Left ventricle myocardium superior (tissue), 1 donor: ENCODE measurements at regions not wholly inside any gene's neighbourhood (a gene's known extent, or its start where the extent isn't known, plus 50 kb on each side); places are given as distances from the start of the nearest gene placed in this dataset.
"Not testable (repeated sequence)": the region's sequence is repeated elsewhere in the genome, so short reads cannot be mapped to it uniquely, and the experiment has no call there.

Source experiments
- ATAC-seq: fragments of 200-7000 bp; cut with Tn5 transposase; one replicate; pipeline ENCODE4 v1.9.1; 2020; ENCODE audit warnings: mild to moderate bottlenecking, moderate library complexity
- DNase-seq: peaks from one replicate; pipeline ENCODE4 v3.0.0-alpha.2; 2020
- intact Hi-C: fragments of 100-400 bp; cut with micrococcal nuclease; formaldehyde crosslinking; loops from one replicate; pipeline ENCODE4 v1.11.0; 2022
- donor health status: DM: no; HTN: yes; CAD: no; lungs with severe emphysema.

- intact Hi-C loops, result no loop called here
- no peak for DNase-seq
- no peak for ATAC-seq
These were observed 87.9 kb downstream of the ZNF467 start for GRCh38 chr7:149685455-149685854.

- ATAC-seq (no peak), DNase-seq (no peak)
- intact Hi-C loops, result no loop called here
These were observed 89.5 kb downstream of the ZNF467 start for GRCh38 chr7:149683898-149684297.

- intact Hi-C loops, result no loop called here
- ATAC-seq, result no peak
- no peak for DNase-seq
These were observed 90.2 kb downstream of the ZNF467 start for GRCh38 chr7:149683181-149683580.

- DNase-seq, result no peak
- ATAC-seq, result no peak
- intact Hi-C loops, result no loop called here
These were observed 91.3 kb downstream of the ZNF467 start for GRCh38 chr7:149682038-149682437.

- intact Hi-C loops, result no loop called here
- ATAC-seq, result no peak
- DNase-seq, result no peak
These were observed 92.1 kb downstream of the ZNF467 start for GRCh38 chr7:149681274-149681673.

GRCh38 chr7:149680331-149681025, 92.9 kb downstream of the ZNF467 start:
- intact Hi-C loops, result no loop called here
- DNase-seq (no peak), ATAC-seq (no peak)

GRCh38 chr7:149674728-149675385, 98.5 kb downstream of the ZNF467 start:
- intact Hi-C loops, result loop anchor here (5.0 kb wide), 1 partner anchor 67 kb away; no protein-coding TSS in a partner anchor
- not testable (repeated sequence) for ATAC-seq, DNase-seq

GRCh38 chr7:149673006-149673405, 100.4 kb downstream of the ZNF467 start:
- intact Hi-C loops, result loop anchor here (5.0 kb wide), 1 partner anchor 69 kb away; no protein-coding TSS in a partner anchor
- DNase-seq, result no peak
- no peak for ATAC-seq

- intact Hi-C loops, result loop anchor here (5.0 kb wide), 1 partner anchor 72 kb away; no protein-coding TSS in a partner anchor
- ATAC-seq, result peak; percentile 96
- DNase-seq, result no peak
These were observed 103.1 kb downstream of the ZNF467 start for GRCh38 chr7:149670288-149670687.

- intact Hi-C loops, result no loop called here
- ATAC-seq (no peak), DNase-seq (no peak)
These were observed 104.1 kb downstream of the ZNF467 start for GRCh38 chr7:149669121-149669818.

- no peak for DNase-seq
- no peak for ATAC-seq
- intact Hi-C loops, result no loop called here
These were observed 106.9 kb downstream of the ZNF467 start for GRCh38 chr7:149666360-149666945.

- DNase-seq, intact Hi-C loops, ATAC-seq: not testable (repeated sequence)
These were observed 107.8 kb downstream of the ZNF467 start for GRCh38 chr7:149665618-149666017.

- intact Hi-C loops, result no loop called here
- DNase-seq (no peak), ATAC-seq (no peak)
These were observed 108.7 kb downstream of the ZNF467 start for GRCh38 chr7:149664666-149665065.

GRCh38 chr7:149664176-149664575, 109.2 kb downstream of the ZNF467 start:
- DNase-seq, result no peak
- intact Hi-C loops, result no loop called here
- no peak for ATAC-seq

GRCh38 chr7:149662591-149663095, 110.7 kb downstream of the ZNF467 start:
- peak; percentile 77 for DNase-seq
- peak; percentile 98 for ATAC-seq
- intact Hi-C loops, result no loop called here

- intact Hi-C loops, result no loop called here
- no peak for DNase-seq
- no peak for ATAC-seq
These were observed 117.6 kb downstream of the ZNF467 start for GRCh38 chr7:149655784-149656183.

GRCh38 chr7:149654588-149654987, 118.8 kb downstream of the ZNF467 start:
- no peak for DNase-seq
- no peak for ATAC-seq
- intact Hi-C loops, result no loop called here

GRCh38 chr7:149650190-149650589, 123.2 kb downstream of the ZNF467 start:
- ATAC-seq, intact Hi-C loops, DNase-seq: not testable (repeated sequence)

- intact Hi-C loops, result no loop called here
- ATAC-seq (no peak), DNase-seq (no peak)
These were observed 128.6 kb downstream of the ZNF467 start for GRCh38 chr7:149644754-149645153.

- intact Hi-C loops, result no loop called here
- ATAC-seq (peak; percentile 93), DNase-seq (peak; percentile 65)
These were observed 130.8 kb downstream of the ZNF467 start for GRCh38 chr7:149642589-149642988.
